DMS153 treated with DMSO at 0.1 percent for 48 hours (cell line): ENCODE measurements at regions not wholly inside any gene's neighbourhood (a gene's known extent, or its start where the extent isn't known, plus 50 kb on each side); places are given as distances from the start of the nearest gene placed in this dataset.
A peak's percentile ranks its signal among the peaks of the same experiment; 100 is the strongest.
"Not testable (repeated sequence)": the region's sequence is repeated elsewhere in the genome, so short reads cannot be mapped to it uniquely, and the experiment has no call there.

Experiments used
- DNase-seq: peaks from one replicate; lab custom pipeline; 2025; ENCODE audit not compliant: unreplicated experiment; lab: John Stamatoyannopoulos, UW

- not testable (repeated sequence) for DNase-seq
Measured at GRCh38 chr1:117314951-117315350, 52.3 kb upstream of the MAN1A2 start.

- no peak for DNase-seq
Measured at GRCh38 chr1:117313555-117313954, 53.7 kb upstream of the MAN1A2 start.

- no peak for DNase-seq
Measured at GRCh38 chr1:117312453-117313138, 54.7 kb upstream of the MAN1A2 start.

GRCh38 chr1:117308311-117308916, 58.8 kb upstream of the MAN1A2 start:
- DNase-seq = no peak

- no peak for DNase-seq
Measured at GRCh38 chr1:117301901-117302300, 65.3 kb upstream of the MAN1A2 start.

- not testable (repeated sequence) for DNase-seq
Measured at GRCh38 chr1:117300183-117300582, 67.1 kb upstream of the MAN1A2 start.

- DNase-seq = no peak
Measured at GRCh38 chr1:117295001-117295400, 72.2 kb upstream of the MAN1A2 start.

GRCh38 chr1:117290890-117291289, 76.4 kb upstream of the MAN1A2 start:
- no peak for DNase-seq

GRCh38 chr1:117289316-117289870, 77.9 kb upstream of the MAN1A2 start:
- no peak for DNase-seq

GRCh38 chr1:117286562-117286961, 75.8 kb upstream of the VTCN1 start:
- DNase-seq = no peak

GRCh38 chr1:117286145-117286544, 75.4 kb upstream of the VTCN1 start:
- DNase-seq = no peak

GRCh38 chr1:117284399-117285215, 73.9 kb upstream of the VTCN1 start:
- peak; percentile 57 for DNase-seq

GRCh38 chr1:117278531-117278930, 67.8 kb upstream of the VTCN1 start:
- no peak for DNase-seq

- DNase-seq = no peak
Measured at GRCh38 chr1:117275055-117275454, 64.3 kb upstream of the VTCN1 start.

- DNase-seq = no peak
Measured at GRCh38 chr1:117271959-117272358, 61.2 kb upstream of the VTCN1 start.

GRCh38 chr1:117271129-117271528, 60.4 kb upstream of the VTCN1 start:
- no peak for DNase-seq

- no peak for DNase-seq
Measured at GRCh38 chr1:117270679-117271078, 60.0 kb upstream of the VTCN1 start.

GRCh38 chr1:117268535-117269455, 58.1 kb upstream of the VTCN1 start:
- DNase-seq = no peak

- no peak for DNase-seq
Measured at GRCh38 chr1:117267232-117267774, 56.6 kb upstream of the VTCN1 start.

GRCh38 chr1:117262976-117263375, 52.2 kb upstream of the VTCN1 start:
- DNase-seq = no peak
